Glutamatergic neuron (in vitro differentiated cells): ENCODE measurements at regions not wholly inside any gene's neighbourhood (a gene's known extent, or its start where the extent isn't known, plus 50 kb on each side); places are given as distances from the start of the nearest gene placed in this dataset.

Experiments
- DNase-seq: peaks from one replicate; pipeline ENCODE4 v3.0.0; 2022
- H3K27ac Mint-ChIP-seq: one replicate; pipeline ENCODE4 v1.8.0; 2020; ENCODE audit warnings: mild to moderate bottlenecking, mixed read lengths, inconsistent platforms; ENCODE audit not compliant: unreplicated experiment
- H3K27me3 Mint-ChIP-seq: one replicate; pipeline ENCODE4 v1.8.0; 2020; ENCODE audit warnings: mild to moderate bottlenecking, moderate library complexity, mixed read lengths, inconsistent platforms; ENCODE audit not compliant: unreplicated experiment
- H3K36me3 Mint-ChIP-seq: one replicate; pipeline ENCODE4 v1.8.0; 2020; ENCODE audit warnings: mild to moderate bottlenecking, mixed read lengths, inconsistent platforms; ENCODE audit not compliant: unreplicated experiment
- H3K4me1 Mint-ChIP-seq: one replicate; pipeline ENCODE4 v1.8.0; 2020; ENCODE audit warnings: mild to moderate bottlenecking, low read depth, mixed read lengths, inconsistent platforms; ENCODE audit not compliant: unreplicated experiment
- H3K4me3 Mint-ChIP-seq: one replicate; pipeline ENCODE4 v1.8.0; 2020; ENCODE audit warnings: mild to moderate bottlenecking, mixed read lengths, inconsistent platforms; ENCODE audit not compliant: unreplicated experiment
- H3K9me3 Mint-ChIP-seq: one replicate; pipeline ENCODE4 v1.8.0; 2020; ENCODE audit warnings: mild to moderate bottlenecking, moderate library complexity, mixed read lengths, inconsistent platforms; ENCODE audit not compliant: unreplicated experiment
- TF ChIP-seq, protein P1 (sequence below): fragments of 200-600 bp; sonication (generic); IDR thresholded peaks from one replicate; pipeline ENCODE4 v1.5.0; 2021; ENCODE audit not compliant: partially characterized antibody, unreplicated experiment

DNA sequence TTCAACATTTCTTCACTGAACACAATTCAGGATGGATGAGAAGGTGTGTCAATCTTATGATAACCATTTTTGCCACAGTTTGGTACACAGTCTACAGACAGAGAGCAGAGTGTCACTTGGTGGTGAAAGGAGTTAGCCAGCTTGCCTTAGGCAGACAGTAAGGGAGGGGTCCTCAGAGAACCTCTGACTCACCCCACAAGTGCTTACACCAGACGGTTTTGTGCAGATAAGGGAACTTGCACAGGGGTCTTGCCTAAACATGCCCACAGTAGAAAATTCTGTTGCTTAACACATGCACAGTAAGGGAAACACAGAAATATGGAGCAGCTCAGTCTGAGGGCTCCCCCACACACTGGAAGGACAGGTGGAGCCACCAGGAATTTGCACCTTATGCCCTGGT lies 204.5 kb upstream of the CDH8 start:
- Mint-ChIP-seq H3K9me3 (no peaks in the 10 kb centered on the region), H3K36me3 (no peaks in the 10 kb centered on the region), H3K4me3 (no peak overlapping the region), H3K27ac (peak overlapping the region; percentile 40), H3K4me1 (peaks cover 6% of the 10 kb centered on the region), H3K27me3 (no peaks in the 10 kb centered on the region)
- DNase-seq = no peak
- TF ChIP-seq, protein P1, sequence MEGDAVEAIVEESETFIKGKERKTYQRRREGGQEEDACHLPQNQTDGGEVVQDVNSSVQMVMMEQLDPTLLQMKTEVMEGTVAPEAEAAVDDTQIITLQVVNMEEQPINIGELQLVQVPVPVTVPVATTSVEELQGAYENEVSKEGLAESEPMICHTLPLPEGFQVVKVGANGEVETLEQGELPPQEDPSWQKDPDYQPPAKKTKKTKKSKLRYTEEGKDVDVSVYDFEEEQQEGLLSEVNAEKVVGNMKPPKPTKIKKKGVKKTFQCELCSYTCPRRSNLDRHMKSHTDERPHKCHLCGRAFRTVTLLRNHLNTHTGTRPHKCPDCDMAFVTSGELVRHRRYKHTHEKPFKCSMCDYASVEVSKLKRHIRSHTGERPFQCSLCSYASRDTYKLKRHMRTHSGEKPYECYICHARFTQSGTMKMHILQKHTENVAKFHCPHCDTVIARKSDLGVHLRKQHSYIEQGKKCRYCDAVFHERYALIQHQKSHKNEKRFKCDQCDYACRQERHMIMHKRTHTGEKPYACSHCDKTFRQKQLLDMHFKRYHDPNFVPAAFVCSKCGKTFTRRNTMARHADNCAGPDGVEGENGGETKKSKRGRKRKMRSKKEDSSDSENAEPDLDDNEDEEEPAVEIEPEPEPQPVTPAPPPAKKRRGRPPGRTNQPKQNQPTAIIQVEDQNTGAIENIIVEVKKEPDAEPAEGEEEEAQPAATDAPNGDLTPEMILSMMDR = no peak

DNA sequence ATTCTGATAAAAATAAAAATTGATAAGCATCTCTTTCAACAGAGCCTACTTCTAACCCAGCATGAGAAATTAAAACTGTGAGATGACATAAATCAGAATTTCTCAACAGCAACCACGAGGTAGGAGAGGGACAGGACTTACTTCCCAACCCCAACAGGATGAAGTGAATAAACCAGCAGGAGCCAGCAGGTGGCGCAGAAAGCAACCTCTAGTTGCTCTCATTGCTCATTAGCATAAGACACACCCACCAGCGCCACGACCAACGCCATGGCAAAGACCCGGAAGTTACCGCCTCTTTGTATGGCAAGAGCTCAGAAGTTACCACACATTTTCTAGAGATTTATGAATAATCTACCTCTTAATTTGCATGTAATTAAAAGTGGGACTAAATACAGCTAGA lies 189.4 kb upstream of the CDH8 start:
- DNase-seq = peak; percentile 81

DNA sequence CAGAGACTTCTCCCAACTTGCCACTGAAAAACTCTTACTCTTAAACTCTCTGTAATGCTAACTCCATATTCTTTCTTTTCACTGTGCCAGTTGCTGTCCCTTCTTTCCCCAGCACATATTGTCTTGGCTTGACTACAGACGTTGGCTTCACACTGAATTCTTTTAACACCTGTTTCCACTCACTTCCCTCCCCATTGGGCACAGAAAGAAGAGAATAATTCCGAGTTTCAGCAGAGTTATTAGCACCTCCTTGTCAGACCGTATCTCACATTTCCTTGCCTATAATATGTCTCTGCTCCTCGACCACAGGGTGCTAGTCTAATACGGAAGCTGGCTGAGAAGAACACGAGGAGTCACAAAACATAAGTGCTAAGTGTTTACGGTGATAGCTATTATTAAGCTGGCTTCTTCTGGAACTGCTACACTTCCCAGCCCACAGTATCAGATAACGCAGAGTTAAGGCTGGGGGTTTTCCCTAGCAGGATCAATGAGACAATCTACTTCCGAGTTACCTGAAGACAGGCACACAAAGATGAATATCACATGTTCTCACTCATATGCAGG lies 188.5 kb upstream of the CDH8 start:
- H3K27me3 Mint-ChIP-seq = no peaks in the 10 kb centered on the region
- TF ChIP-seq, protein P1 = no peak
- H3K27ac Mint-ChIP-seq = no peak overlapping the region
- peaks cover 3% of the 10 kb centered on the region for H3K9me3 Mint-ChIP-seq
- no peak for DNase-seq
- H3K4me1 Mint-ChIP-seq = no peaks in the 10 kb centered on the region
- H3K4me3 Mint-ChIP-seq = no peak overlapping the region
- H3K36me3 Mint-ChIP-seq = no peaks in the 10 kb centered on the region

More for the DNA sequence above, 189.4 kb upstream of the CDH8 start:
- Mint-ChIP-seq H3K4me1 (no peaks in the 10 kb centered on the region), H3K9me3 (peaks cover 3% of the 10 kb centered on the region), H3K27ac (no peak overlapping the region), H3K4me3 (no peak overlapping the region), H3K27me3 (no peaks in the 10 kb centered on the region), H3K36me3 (no peaks in the 10 kb centered on the region)
- TF ChIP-seq, protein P1 = peak; percentile 73

DNA sequence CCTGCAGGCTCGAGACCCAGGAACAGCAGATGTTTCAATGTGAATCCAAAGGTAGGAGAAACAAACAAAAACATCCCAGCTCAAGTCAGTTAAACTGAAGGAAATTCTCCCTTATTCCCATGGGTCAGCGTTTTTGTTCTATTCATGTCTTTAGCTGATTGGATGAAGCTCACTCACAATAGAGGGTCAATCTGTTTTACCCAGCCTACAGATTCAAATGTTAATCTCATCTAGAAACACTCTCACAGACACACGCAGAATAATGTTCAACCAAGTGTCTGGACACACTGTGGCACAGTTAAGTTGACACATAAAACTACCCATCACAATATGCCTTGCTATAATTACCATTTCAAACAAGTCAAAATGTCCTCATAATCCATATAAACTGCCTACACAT lies 180.6 kb upstream of the CDH8 start:
- Mint-ChIP-seq H3K4me3 (no peak overlapping the region), H3K36me3 (no peaks in the 10 kb centered on the region), H3K27ac (no peak overlapping the region), H3K4me1 (peaks cover 6% of the 10 kb centered on the region), H3K9me3 (peaks cover 2% of the 10 kb centered on the region), H3K27me3 (no peaks in the 10 kb centered on the region)
- TF ChIP-seq, protein P1 = no peak
- DNase-seq = no peak

DNA sequence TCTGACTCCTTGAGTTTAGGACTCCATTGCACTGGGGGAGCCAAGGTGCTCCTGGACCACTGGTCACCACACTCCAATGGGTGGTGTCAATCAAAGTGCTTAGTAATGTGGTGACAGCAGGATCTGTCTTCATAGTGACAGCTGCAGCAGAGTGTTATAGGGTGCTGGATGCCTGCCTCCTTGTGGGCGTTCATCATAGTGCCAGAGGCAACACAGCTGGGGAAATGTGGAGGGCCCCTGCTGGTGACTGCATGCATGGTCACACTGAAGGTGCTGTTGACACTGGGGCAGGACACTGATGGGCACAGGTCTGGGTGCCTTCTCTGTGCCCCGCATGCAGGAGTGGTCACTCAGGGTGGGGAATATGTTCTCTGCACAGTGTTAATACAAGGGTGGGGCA lies 177.5 kb upstream of the CDH8 start:
- DNase-seq = peak; percentile 20
- H3K4me1 Mint-ChIP-seq = peaks cover 6% of the 10 kb centered on the region
- peaks cover 2% of the 10 kb centered on the region for H3K9me3 Mint-ChIP-seq
- no peaks in the 10 kb centered on the region for H3K36me3 Mint-ChIP-seq
- H3K27me3 Mint-ChIP-seq = no peaks in the 10 kb centered on the region
- H3K27ac Mint-ChIP-seq = no peak overlapping the region
- H3K4me3 Mint-ChIP-seq = no peak overlapping the region
- TF ChIP-seq, protein P1 = peak; percentile 57
